K562 (cell line): ENCODE measurements at regions not wholly inside any gene's neighbourhood (a gene's known extent, or its start where the extent isn't known, plus 50 kb on each side); places are given as distances from the start of the nearest gene placed in this dataset.

Source experiments
- ATAC-seq: fragments of 200-7000 bp; cut with Tn5 transposase; 3 replicates; pipeline ENCODE4 v1.9.1; 2020; ENCODE audit warnings: moderate library complexity
- BruUV-seq: library from RNA; stranded (reverse); fragments of 400-500 nt; replicated peaks from 2 replicates; lab custom pipeline; 2021; lab: Mats Ljungman, UMichigan
- CTCF ChIA-PET: fragments of 300-600 bp; formaldehyde crosslinking; extraction: SDS; loops from one replicate; lab custom pipeline; 2021; ENCODE audit warnings: low intra/inter-chr PET ratio; lab: Yijun Ruan, JAX
- POLR2A ChIA-PET: fragments of 300-600, 350-650 bp; sonication (Branson Sonifier 250); formaldehyde crosslinking; extraction: SDS; loops from one replicate; lab custom pipeline; 2021; ENCODE audit warnings: antibody characterized with exemption, inconsistent platforms; lab: Yijun Ruan, JAX
- DNase-seq, 4 experiments: peaks; one replicate each; pipeline versions ENCODE4 v3.0.0 to v3.0.0-alpha.2; 2011 to 2018; ENCODE audit warnings: low spot score in 3 of 4, mixed read lengths in 3 of 4; ENCODE audit errors: extremely low read depth in 1 of 4
- FAIRE-seq: peaks from 2 replicates; lab custom pipeline; 2011; peaks lifted over from hg19 to GRCh38; lab: Jason Lieb, UNC
- H2AFZ ChIP-seq: 2 replicates; pipeline ENCODE4 v1.6.0; 2011; ENCODE audit warnings: low read depth, low read length, control low read depth, inconsistent platforms
- H3K27ac ChIP-seq: fragments of 200-600 bp; 3 replicates; pipeline ENCODE4 v1.8.0; 2011; ENCODE audit warnings: low read depth, mild to moderate bottlenecking, control low read depth, inconsistent platforms, low read length, moderate library complexity, mixed read lengths; ENCODE audit errors: extremely low read depth
- H3K27me3 ChIP-seq, 2 experiments: fragments of 300-600 bp in 1 of 2; 2 replicates in 1 of 2; 3 replicates in 1 of 2; pipeline versions ENCODE4 v1.6.0 to v1.8.0; 2011; ENCODE audit warnings: inconsistent platforms in 2 of 2, low read length in 2 of 2, mild to moderate bottlenecking in 1 of 2, mixed read lengths in 1 of 2, moderate library complexity in 1 of 2; ENCODE audit not compliant: control insufficient read depth in 2 of 2, insufficient read depth in 2 of 2
- H3K36me3 ChIP-seq: fragments of 300-600 bp; 3 replicates; pipeline ENCODE4 v1.8.0; 2011; ENCODE audit warnings: mild to moderate bottlenecking, low read length, inconsistent platforms; ENCODE audit not compliant: control insufficient read depth, insufficient read depth
- H3K4me1 ChIP-seq, 2 experiments: fragments of 200-600 bp in 1 of 2; replicated peaks in 1 of 2; 2 replicates in 1 of 2; 3 replicates in 1 of 2; pipeline versions ENCODE4 v1.5.1 to v1.8.0; 2011; ENCODE audit warnings: inconsistent platforms in 2 of 2, low read length in 2 of 2, mild to moderate bottlenecking in 1 of 2, mixed read lengths in 1 of 2, moderate library complexity in 1 of 2; ENCODE audit not compliant: control insufficient read depth in 2 of 2, insufficient read depth in 2 of 2
- H3K4me2 ChIP-seq: 2 replicates; pipeline ENCODE4 v1.6.1; 2011; ENCODE audit warnings: low read length, control low read depth, inconsistent platforms, mixed read lengths; ENCODE audit not compliant: insufficient read depth
- H3K4me3 ChIP-seq: fragments of 200-600 bp; sonication (generic), shearing (Covaris generic); 2 replicates; pipeline ENCODE4 v1.5.1; 2016; ENCODE audit warnings: control low read depth, inconsistent platforms
- H3K79me2 ChIP-seq: fragments of 200-600 bp; 3 replicates; pipeline ENCODE4 v1.8.0; 2011; ENCODE audit warnings: low read length, inconsistent platforms; ENCODE audit not compliant: control insufficient read depth, insufficient read depth
- H3K9ac ChIP-seq, 2 experiments: 2 replicates each; pipeline versions ENCODE4 v1.6.0 to v1.6.1; 2011; ENCODE audit warnings: low read depth in 2 of 2, low read length in 2 of 2, control low read depth in 1 of 2, inconsistent platforms in 1 of 2, mild to moderate bottlenecking in 1 of 2, mixed read lengths in 1 of 2; ENCODE audit not compliant: insufficient read depth in 1 of 2
- H3K9me1 ChIP-seq: one replicate; pipeline ENCODE4 v1.6.0; 2011; ENCODE audit warnings: inconsistent platforms, mild to moderate bottlenecking, low read length, moderate library complexity; ENCODE audit not compliant: control insufficient read depth, insufficient read depth
- H3K9me3 ChIP-seq: replicated peaks from 2 replicates; pipeline ENCODE4 v1.5.1; 2011; ENCODE audit warnings: low read depth, low read length, inconsistent platforms; ENCODE audit not compliant: control insufficient read depth, insufficient read depth
- H4K20me1 ChIP-seq: replicated peaks from 2 replicates; pipeline ENCODE4 v1.6.1; 2011; ENCODE audit warnings: low read length, inconsistent platforms, mixed read lengths; ENCODE audit not compliant: control insufficient read depth, insufficient read depth
- AFF4 ChIP-seq: sonication (generic); formaldehyde crosslinking; IDR thresholded peaks from 2 replicates; pipeline ENCODE4 v1.8.0; 2023; ENCODE audit warnings: mild to moderate bottlenecking, missing genetic modification reagents
- CBFB ChIP-seq: sonication (generic); formaldehyde crosslinking; IDR thresholded peaks from 2 replicates; pipeline ENCODE4 v1.4.0; 2020; ENCODE audit warnings: mild to moderate bottlenecking, missing genetic modification reagents
- COPS2 ChIP-seq: fragments of 450-650 bp; conservative IDR thresholded peaks from 2 replicates; pipeline ENCODE4 v1.6.1; 2016; ENCODE audit warnings: mild to moderate bottlenecking, moderate library complexity
- CREM ChIP-seq: IDR thresholded peaks from 2 replicates; pipeline ENCODE4 v1.6.1; 2014; ENCODE audit warnings: antibody characterized with exemption, low read depth
- DMBX1 ChIP-seq: fragments of 250-450 bp; sonication (Bioruptor Pico); IDR thresholded peaks from 2 replicates; pipeline ENCODE4 v1.8.0; 2022; ENCODE audit warnings: inconsistent platforms, mild to moderate bottlenecking, moderate library complexity, borderline replicate concordance
- KDM2B ChIP-seq: fragments of 250-450 bp; sonication (Bioruptor Pico); IDR thresholded peaks from 2 replicates; pipeline ENCODE4 v1.8.0; 2021; ENCODE audit warnings: mild to moderate bottlenecking, moderate library complexity
- NELFE ChIP-seq: IDR thresholded peaks from 2 replicates; pipeline ENCODE4 v1.6.1; 2011; ENCODE audit warnings: mild to moderate bottlenecking; ENCODE audit not compliant: insufficient read depth, insufficient read length
- RBM14 ChIP-seq: fragments of 200-400 bp; formaldehyde crosslinking; IDR thresholded peaks from 2 replicates; pipeline ENCODE4 v1.6.1; 2018; ENCODE audit warnings: low read depth, mild to moderate bottlenecking, low read length, moderate library complexity, borderline replicate concordance; ENCODE audit not compliant: insufficient read depth
- RBM25 ChIP-seq: fragments of 200-400 bp; formaldehyde crosslinking; IDR thresholded peaks from 2 replicates; pipeline ENCODE4 v1.6.1; 2018; ENCODE audit warnings: low read length, low read depth, moderate library complexity; ENCODE audit not compliant: severe bottlenecking
- THRB ChIP-seq: fragments of 450-650 bp; formaldehyde crosslinking; conservative IDR thresholded peaks from 2 replicates; pipeline ENCODE4 v1.4.0; 2022; ENCODE audit warnings: mild to moderate bottlenecking, missing genetic modification characterization
- YBX1 ChIP-seq: fragments of 450-650 bp; IDR thresholded peaks from 2 replicates; pipeline ENCODE4 v1.7.1; 2016; ENCODE audit warnings: mild to moderate bottlenecking
- ZFP30 ChIP-seq: fragments of 250-450 bp; sonication (Bioruptor Pico); IDR thresholded peaks from 2 replicates; pipeline ENCODE4 v1.8.0; 2022; ENCODE audit warnings: moderate library complexity, mild to moderate bottlenecking, inconsistent platforms, borderline replicate concordance
- ZNF232 ChIP-seq: sonication (generic); formaldehyde crosslinking; IDR thresholded peaks from 2 replicates; pipeline ENCODE4 v1.8.0; 2022; ENCODE audit warnings: mild to moderate bottlenecking, missing genetic modification reagents
- ZNF280A ChIP-seq: fragments of 450-650 bp; IDR thresholded peaks from 2 replicates; pipeline ENCODE4 v1.6.1; 2018; ENCODE audit warnings: mild to moderate bottlenecking, low read depth; ENCODE audit not compliant: partially characterized antibody
- ZNF717 ChIP-seq: fragments of 250-450 bp; sonication (Bioruptor Pico); IDR thresholded peaks from 2 replicates; pipeline ENCODE4 v1.5.0; 2021
- ZNF830 ChIP-seq: fragments of 250-450 bp; sonication (Bioruptor Pico); IDR thresholded peaks from 2 replicates; pipeline ENCODE4 v1.5.0; 2021; ENCODE audit warnings: mild to moderate bottlenecking
- WGBS: fragments of 100-300 bp; shearing (Covaris generic); methylation state at CpG from one replicate; pipeline ENCODE4 v1.1.6; 2016; ENCODE audit warnings: low coverage, mixed read lengths; ENCODE audit not compliant: insufficient coverage; ENCODE audit errors: missing lambda C conversion rate; 5-methylcytosine and 5-hydroxymethylcytosine counted together
- in situ Hi-C: fragments of 300-500 bp; cut with MboI; formaldehyde crosslinking; loops from 4 replicates; pipeline ENCODE4 v1.15.0; 2018; ENCODE audit warnings: inconsistent platforms, mixed read lengths
- intact Hi-C: fragments of 100-400 bp; cut with micrococcal nuclease; formaldehyde crosslinking; loops from 2 replicates; pipeline ENCODE4 v1.14.2; 2022

GRCh38 chr10:43796781-43797180, 148.1 kb upstream of the ZNF32 start (continued):
- no peak for TF ChIP-seq ZNF232
- TF ChIP-seq KDM2B = no peak
- no peak for TF ChIP-seq ZNF280A
- TF ChIP-seq RBM14 = no peak

GRCh38 chr10:43795639-43796038, 147.0 kb upstream of the ZNF32 start:
- ATAC-seq (no peak), DNase-seq (no peak)
- no peak overlapping the region for H2AFZ ChIP-seq
- peaks cover 4 to 29% of the 10 kb centered on the region in 2 experiments; a peak in 3 of 5 replicates for H3K27me3 ChIP-seq
- no peaks in the 10 kb centered on the region for H3K9me1 ChIP-seq
- H3K4me2 ChIP-seq = no peak overlapping the region
- POLR2A ChIA-PET = no interaction called here
- intact Hi-C loops = no loop called here
- H3K79me2 ChIP-seq = no peaks in the 10 kb centered on the region
- no peak overlapping the region for H3K4me3 ChIP-seq
- no peaks in the 10 kb centered on the region for H3K36me3 ChIP-seq
- no TSS peak for BruUV-seq
- TF ChIP-seq RBM25 (no peak), ZNF830 (no peak), THRB (CRISPR knock-in tag) (no peak), DMBX1 (no peak), CBFB (CRISPR knock-in tag) (no peak), COPS2 (no peak), NELFE (no peak), ZNF717 (CRISPR knock-in tag) (no peak), ZFP30 (CRISPR knock-in tag) (no peak), CREM (no peak), YBX1 (no peak), AFF4 (CRISPR knock-in tag) (no peak)
- TF ChIP-seq, all 486 proteins: peak for 0
- no peaks in the 10 kb centered on the region for H3K9me3 ChIP-seq
- H4K20me1 ChIP-seq = peaks cover 4% of the 10 kb centered on the region
- no peak overlapping the region for H3K27ac ChIP-seq
- in situ Hi-C loops = no loop called here
- no peak for FAIRE-seq
- no peak overlapping the region for H3K9ac ChIP-seq
- no peaks in the 10 kb centered on the region for H3K4me1 ChIP-seq
- 0% methylated on average over 4 of the region's 4 CpGs for WGBS
- CTCF ChIA-PET = no interaction called here
